GM21529 (cell line): ENCODE measurements at regions not wholly inside any gene's neighbourhood (a gene's known extent, or its start where the extent isn't known, plus 50 kb on each side); places are given as distances from the start of the nearest gene placed in this dataset.

Experiments
- ATAC-seq: cut with Tn5 transposase; IDR thresholded peaks from one replicate; pipeline ENCODE4 v1.9.1; 2021; ENCODE audit not compliant: unreplicated experiment

DNA sequence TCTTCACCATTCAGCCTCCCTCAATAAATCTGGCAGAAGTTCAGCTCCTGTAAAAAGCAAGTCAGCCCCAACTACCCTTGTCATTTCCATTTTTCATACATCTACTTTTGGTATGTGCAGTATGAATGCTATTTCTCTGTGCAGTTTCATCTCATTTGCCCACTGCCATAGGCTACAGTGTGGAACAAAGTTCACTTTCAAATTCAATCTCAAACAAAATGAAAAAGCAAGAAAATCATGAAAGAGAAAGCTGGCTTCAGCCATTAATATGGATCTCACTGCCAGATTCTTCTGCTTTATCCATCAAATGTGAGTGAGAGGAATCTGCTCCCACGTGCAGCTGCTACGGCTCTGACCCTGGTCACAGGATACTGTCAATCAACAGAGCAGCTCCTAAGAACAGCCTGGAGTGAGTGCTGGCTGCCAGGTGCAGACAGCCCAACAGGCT, 494.2 kb downstream of the ZNF608 start:
- no peak for ATAC-seq

DNA sequence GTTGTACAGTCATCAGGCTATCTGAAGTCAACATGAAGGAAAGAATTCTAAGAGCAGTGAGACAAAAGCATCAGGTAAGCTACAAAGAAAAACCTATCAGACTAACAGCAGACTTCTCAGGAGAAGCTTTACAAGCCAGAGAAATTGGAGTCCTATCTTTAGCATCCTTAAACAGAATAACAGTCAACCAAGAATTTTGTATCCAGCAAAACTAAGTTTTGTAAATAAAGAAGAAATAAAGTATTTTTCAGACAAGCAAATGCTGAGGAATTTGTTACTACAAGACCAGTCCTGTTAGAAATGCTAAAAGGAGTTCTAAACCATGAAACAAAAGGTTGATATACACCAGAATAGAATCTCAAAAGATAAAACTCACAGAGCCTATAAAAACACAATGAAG, 501.2 kb downstream of the ZNF608 start:
- no peak for ATAC-seq

DNA sequence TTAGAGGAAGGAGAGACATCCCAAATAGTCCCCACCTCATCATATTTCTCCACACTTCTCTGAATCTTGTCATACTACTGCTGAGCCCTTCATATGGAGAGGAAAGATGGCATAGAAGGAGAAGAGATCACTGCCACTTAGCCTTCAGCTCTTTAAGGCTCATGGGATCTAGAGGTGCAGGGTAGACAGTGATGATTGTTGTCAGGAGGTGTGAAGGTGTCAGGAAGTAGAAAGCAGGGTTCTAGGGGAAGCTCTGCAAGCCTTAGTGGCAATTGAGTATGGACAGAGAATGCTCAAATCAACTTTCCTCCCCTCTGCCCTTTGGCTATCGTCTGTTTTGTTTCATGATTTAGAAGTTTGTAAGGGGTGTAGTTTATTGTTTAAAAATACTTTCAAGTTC, 505.7 kb downstream of the ZNF608 start:
- no peak for ATAC-seq

DNA sequence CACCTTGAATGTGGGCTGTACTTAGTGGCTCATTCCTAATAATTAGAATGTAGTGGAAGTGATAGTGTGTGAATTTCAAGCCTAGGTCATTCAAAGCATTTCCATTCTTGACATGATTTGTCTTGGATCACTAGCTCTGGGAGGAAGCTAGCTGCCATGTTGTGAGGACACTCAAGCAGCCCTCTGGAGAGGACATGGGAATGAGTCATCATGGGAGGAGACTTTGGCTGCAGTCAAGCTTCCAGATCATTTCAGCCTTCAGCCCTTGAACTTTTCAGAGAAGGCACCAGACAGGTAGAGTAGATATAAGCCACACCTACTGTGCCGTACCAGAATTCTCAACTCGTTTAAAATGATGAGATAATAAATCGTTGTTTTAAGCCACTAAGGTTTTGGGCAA, 506.9 kb downstream of the ZNF608 start:
- ATAC-seq, result no peak

DNA sequence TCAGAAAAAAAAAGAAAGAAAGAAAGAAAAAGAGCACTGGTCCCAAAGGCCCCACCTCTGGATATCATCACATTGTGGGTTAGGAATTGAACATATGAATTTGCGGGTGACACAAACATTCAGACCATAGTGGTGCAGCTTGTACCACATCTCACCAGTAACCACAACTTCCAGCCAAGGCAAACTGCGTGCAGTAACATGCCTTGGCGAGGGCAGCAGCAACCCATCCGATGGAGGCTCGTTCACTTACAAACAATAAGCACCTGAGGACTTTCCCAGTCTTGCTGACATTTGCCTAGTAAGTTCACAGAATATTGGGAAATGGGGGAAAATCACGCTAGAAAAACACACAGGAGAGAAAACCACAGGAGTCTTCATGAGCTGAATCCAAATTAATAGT, 508.1 kb downstream of the ZNF608 start:
- no peak for ATAC-seq

DNA sequence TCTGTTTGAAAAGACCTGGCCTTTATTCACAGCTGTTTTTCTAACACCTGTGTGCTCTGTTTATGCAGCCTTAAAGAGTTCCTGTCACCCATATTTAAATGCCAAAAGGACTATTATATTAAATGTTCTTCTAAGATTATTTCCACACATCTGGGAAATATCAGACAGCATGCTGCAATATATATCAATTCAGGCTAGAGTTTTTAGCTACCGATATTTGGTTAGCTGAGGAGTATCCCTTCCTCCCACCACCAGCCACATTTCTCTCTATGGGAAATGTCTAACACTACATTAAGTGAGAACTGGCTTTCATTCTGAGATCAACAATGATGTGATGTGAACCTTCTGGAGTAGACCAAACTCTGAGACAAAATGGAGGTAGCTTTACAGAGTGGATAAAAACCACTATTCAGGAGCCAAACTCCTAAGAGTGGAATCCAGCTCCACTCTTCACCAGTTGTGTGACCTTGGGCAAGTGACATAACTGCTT, 509.2 kb downstream of the ZNF608 start:
- ATAC-seq, result no peak

DNA sequence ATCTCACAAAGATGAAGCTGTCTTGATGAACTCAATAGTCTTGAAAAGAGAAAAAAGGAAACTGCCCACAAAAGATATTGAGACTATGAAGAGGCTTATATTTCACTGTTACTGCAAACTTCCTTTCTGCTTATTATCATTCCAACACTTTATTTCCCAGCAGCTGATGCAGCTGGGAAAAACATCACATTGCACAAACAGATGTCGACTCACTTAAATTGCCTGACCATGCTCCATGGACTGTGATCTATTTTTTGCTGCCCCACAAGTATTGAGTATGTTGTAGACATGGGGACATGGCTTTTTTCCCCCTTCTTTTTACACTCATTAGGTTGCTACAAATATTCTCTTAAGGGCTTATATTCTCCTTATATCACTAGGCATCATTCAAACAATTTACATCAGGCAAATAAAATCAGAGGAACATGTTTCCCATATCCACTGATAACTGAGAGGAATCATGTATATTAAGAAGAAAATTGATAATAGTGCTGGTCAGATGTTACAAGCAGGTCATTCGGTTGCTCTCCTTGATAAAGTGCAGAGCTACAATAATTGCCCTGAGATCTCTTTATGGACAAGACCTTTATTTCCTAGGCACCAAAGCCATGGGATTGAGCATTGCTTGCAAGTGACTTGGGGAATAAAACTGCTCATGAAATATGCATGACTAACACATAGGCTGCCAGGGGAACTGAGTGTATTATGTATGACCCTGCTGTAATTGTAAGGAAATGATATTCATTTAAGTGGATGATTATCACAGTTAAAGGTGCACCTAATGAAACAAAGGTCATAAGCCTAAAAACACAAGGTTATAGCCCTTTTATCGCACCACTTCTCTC, 509.9 kb downstream of the ZNF608 start:
- no peak for ATAC-seq

DNA sequence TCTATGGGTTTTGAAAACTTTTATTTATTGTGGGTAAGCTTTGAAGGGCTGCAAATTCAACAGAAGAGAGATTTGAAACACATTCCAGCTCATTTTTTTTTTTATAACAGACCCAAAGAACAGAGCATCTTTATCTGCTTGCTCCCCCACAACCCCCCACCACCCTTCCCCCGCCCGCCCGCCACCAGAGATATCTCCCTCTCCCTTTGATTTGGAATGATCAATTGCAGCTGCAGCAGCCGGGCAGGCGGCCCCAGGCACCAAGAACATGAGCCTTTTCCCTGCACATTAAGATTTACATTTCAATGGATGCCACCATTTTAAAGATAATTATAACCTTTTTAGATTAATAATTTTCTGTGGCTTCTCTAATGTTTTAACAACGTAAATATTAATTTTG, 510.9 kb downstream of the ZNF608 start:
- no peak for ATAC-seq

DNA sequence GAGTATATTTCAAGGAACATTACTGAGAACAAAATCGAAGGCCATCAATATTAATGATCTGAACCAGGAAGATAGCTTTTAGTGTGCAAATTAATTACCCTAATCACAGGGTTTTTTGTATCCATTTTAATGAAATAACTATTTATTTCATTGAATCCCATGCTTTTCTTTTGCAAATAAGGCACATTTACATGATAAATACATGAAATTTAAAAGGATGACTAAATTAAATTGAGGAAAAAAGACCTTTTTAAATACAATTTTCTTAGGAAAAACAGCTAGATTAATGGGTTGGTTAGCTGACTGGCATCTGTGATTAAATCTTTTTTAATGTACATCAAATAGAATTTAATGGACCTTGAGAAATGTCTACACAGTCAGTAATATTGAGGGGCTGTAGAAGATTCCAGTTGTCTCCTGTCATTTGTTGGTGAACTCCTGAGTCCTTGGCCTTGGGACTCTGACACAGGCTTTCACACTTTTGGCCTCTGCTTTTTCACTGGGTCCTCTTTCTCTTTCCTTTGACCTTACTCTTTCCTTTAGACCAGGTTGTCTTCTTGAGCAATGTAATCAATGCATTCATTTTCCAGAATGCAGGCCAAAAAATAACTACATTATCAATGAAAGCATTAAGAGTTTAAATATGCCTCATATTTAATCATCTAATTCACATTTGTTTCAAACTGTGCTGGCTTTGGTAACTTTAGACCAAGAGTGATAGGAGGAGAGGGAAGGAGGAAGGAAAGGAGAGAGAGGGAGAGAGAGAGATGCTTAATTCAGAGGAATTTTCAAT, 511.5 kb downstream of the ZNF608 start:
- ATAC-seq, result no peak

DNA sequence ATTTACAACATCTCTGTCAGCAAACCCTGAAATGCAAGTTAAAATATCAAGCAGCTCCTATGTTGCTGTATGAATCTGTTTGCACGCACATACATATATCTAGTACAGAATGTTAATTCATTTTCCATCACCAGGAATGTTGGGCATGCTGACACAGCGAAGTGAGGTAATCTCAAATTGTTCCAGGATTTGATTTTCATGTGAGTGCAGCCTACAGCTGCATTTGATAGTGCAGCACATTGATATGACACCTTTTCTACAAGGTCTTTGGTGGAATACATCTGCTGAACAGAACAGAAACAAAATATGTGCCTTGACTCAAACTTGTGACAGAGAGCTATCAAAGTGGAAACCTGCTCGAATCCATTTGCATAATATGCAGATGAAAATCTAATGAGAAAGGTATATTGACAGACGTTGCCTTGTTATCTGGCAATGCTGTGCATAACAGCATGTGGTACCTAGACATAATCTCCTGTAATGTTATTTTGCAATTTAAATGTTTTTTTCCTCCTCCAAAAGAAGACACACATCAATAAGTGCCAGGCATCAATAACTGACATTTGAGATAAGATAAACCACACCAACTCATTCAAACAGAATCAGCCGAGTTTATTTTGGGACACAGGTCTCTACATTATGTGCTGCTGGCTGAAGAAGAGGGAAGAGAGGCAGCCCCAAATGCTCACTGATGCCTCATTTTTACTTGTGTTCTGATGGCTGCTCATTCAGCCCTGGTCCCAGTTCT, 512.2 kb downstream of the ZNF608 start:
- ATAC-seq, result no peak

DNA sequence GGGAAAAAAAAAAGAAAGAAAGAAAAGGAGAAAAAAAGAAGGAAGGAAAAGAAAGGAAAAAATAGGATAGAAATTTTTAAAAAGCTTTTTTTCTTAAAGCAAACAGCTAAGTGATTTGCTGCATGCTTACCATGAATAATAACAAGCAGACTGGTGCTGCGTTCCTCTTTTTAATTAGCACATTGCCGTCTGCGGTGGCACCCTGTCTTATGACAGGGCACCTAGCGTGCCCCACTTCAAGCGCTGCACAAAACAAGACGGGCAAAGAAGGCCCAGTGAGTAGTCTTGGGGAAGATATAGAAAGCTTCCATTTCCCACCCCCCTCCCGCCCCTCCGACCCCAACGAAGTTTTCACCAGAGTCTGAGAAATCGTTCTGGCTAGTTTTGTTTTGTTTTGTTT, 513.9 kb downstream of the ZNF608 start:
- no peak for ATAC-seq

DNA sequence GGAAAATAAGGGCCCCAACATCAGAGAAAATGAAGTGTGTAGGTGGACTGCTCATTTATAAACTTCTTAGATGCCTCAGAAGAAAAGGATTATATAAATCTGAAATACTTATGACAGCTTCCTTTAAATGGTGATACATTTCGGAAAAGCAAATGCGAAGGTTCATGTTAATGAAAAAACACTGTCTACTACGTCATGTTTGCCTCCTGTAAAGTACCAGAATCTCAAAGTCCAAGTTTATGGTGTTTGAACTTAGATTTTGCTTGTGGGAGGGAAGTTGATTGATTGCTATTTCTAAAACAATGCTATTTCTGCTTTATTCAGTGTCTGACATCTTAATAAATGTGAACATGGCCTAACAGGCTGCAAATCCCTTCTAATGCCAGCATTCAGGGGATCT, 514.6 kb downstream of the ZNF608 start:
- ATAC-seq, result no peak

DNA sequence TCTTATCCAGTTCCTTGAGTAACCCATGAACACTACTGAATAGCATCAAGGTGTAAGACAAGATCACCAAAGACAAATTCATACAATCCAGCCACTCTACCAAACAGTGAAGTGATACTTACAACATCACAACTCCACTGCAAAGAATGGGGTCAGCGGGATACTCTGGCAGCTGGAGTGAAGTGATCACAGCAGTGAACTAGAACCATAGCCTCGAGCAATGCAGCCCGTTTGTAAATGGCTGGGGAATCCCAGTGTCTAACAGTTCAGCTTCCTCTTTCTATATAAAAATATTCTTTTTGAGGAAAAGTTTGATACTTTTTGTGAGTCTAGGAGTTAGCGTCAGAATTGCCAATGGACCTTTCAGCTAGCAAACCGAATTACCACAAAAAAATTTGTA, 515.2 kb downstream of the ZNF608 start:
- ATAC-seq, result no peak

DNA sequence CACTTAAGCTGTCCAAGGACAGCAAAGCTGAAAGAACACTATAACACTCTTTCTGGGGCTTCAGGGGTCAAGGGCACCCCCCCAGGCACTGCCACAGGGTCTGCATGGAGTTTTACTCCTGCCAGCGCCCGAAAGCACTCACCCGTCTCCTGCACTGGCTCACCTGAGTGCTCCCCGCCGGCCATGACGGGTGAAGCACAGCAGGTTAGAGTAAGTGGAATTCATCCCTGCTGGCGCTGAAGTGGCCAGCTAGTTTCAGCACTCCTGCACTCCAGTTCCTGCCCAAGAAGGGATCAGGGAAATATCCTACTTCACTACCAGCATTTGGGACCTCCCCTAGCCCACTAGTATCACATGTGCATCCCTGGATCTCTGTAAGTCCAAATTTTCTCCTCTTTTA, 516.0 kb downstream of the ZNF608 start:
- ATAC-seq, result no peak

DNA sequence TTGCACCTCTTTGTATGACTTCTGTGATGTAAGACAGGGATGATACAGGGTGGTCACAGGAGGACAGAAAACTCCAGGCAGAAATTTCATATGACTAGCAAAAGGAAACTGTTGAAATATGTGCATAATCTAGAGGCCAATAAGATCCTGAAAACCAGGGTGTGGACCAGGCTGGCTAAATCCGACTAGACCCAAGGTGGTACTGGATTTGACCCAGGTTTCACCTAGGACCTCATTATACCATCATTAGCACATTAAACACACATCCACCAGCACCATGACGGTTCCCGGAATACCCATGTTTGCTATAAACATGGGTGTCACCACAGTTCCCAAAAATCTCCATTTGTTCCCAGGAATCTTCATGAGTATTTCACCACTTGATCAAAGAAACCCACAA, 517.1 kb downstream of the ZNF608 start:
- no peak for ATAC-seq

DNA sequence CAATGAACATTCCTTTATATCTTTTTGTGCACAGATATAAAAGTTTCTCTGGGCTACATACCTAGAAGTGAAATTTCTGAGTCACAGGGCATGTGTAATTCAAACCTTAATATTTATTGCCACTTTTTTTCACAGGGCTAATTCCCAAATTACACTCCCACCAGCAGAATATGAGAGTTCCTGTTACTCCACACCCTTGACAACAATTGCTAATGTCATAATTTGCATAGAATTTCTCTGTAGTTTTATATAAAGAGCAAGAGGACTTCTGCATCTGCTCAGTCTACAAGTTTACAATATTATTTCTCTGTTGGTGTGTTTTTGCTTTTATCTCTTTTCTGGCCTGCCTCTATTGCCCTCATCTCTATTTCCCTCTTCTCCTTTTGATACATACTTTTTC, 518.5 kb downstream of the ZNF608 start:
- ATAC-seq, result no peak

DNA sequence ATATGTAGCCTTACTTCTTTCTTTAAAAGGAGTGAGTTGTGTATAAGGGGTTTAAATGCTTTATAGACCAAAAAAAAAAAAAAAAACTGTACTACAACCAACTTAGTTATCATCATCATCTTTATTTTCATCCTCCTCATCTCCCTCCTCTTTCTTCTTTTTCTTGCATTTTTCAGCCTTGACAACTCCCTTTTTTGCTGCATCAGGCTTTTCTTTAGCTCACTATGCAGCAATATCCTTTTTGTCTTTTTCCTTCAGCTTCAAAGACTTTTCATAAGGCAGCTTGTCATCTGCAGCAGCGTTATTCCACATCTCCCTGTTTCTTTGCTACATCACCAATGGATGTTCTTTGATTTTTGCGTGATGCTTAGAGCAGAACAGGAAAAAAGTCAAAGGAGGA, 526.0 kb downstream of the ZNF608 start:
- no peak for ATAC-seq

DNA sequence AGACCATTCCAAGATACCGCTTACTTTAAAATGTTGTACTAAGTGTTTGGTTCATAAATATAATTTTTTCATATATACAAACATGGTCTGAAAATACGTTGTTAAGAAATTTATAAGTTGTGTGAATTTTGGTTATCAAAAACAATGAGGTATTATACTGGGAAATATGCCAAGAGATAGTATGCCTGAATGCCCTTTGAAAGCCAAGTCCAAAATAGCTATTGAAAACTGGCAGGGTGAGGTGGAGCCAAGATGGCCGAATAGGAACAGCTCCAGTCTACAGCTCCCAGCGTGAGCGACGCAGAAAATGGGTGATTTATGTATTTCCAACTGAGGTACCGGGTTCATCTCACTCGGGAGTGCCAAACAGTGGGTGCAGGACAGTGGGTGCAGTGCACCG, 533.5 kb downstream of the ZNF608 start:
- no peak for ATAC-seq

DNA sequence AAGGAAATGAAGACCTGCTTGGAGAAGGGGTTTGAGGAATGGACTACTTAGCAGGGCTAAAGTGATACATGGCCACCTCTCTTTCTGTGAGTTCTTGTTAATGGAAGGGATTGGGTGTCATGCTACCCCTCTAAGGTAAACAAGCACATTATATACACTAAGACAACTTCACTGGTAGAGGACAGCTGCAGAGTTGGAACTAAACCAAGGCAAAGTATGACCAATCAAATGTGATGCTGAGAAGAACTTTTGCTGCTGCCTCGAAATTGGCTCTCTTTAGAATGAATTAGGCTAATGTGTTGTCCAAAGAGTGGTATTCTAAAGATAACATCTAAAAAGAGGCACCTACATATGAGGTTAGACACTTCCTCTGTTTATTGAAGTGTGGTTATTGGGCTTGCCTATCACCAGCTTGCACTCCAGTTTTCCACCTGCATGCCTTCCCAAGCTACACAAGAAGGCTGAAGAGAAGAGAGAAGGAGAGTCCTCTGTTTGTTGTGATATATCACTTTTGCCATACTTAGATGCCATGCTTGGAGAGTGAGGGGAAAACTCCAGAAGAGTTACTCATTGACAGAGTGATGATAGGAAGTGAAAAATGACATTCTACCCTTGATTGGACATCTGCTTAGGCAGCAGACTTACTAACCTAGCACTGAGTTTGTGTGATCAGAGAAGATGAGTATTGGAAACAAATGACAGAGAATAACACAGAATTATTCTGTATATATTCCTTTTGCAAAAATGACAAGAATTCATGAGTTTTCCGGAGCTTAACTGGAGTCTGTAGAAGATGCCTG, 536.1 kb downstream of the ZNF608 start:
- ATAC-seq, result peak; percentile 53

DNA sequence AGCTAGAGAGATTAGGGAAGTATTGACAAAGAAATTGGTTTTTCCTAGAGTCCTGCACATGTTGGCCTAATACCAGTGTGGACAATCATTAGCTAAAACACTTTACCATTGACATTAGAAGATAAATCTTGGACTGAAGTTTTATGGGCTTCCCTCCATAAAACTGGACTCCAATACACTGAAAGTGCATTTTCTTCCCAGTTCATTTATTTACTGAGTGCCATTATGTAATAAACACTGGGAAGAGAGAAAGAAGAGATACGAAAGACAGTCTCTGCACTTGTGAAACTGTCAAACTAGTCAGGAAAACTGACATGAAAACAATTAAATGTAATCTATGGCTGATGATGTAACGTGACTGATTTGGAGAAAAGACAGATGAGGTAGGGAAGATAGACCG, 539.3 kb downstream of the ZNF608 start:
- ATAC-seq, result no peak

DNA sequence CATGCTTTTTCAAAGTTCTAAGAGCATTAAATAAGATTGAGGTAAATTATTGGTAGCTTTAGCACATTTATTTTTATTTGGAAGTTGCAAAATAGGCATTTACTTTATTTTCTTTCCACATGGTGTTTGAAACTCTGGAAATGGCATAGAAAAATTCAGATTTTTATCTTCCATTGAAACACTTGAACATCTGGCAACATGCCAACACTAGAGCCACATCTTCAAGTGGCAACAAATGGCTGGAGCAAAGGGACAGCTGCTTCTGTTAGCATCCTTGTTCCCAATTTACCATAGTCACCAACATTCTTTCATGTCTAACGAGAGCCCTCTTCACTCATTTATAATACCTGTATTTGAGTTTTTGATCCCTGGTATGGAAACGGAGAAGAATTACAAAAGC, 539.9 kb downstream of the ZNF608 start:
- no peak for ATAC-seq
